Upper lobe of right lung (tissue), 1 donor: ENCODE measurements at regions not wholly inside any gene's neighbourhood (a gene's known extent, or its start where the extent isn't known, plus 50 kb on each side); places are given as distances from the start of the nearest gene placed in this dataset.

Source experiments
- ATAC-seq: fragments of 200-7000 bp; cut with Tn5 transposase; one replicate; pipeline ENCODE4 v1.9.1; 2020; ENCODE audit warnings: mild to moderate bottlenecking, moderate library complexity
- DNase-seq: peaks from one replicate; pipeline ENCODE4 v3.0.0-alpha.2; 2020
- H3K27ac ChIP-seq: fragments of 200-600 bp; one replicate; pipeline ENCODE4 v1.8.0; 2022
- H3K27me3 ChIP-seq: fragments of 200-600 bp; one replicate; pipeline ENCODE4 v1.8.0; 2022; ENCODE audit warnings: mild to moderate bottlenecking
- H3K36me3 ChIP-seq: fragments of 200-600 bp; one replicate; pipeline ENCODE4 v1.8.0; 2022
- H3K4me1 ChIP-seq: fragments of 200-600 bp; one replicate; pipeline ENCODE4 v1.8.0; 2022
- H3K4me3 ChIP-seq: fragments of 200-600 bp; one replicate; pipeline ENCODE4 v1.8.0; 2022; ENCODE audit warnings: mild to moderate bottlenecking
- H3K9me3 ChIP-seq: fragments of 200-600 bp; one replicate; pipeline ENCODE4 v1.8.0; 2022
- CTCF ChIP-seq: fragments of 200-600 bp; IDR thresholded peaks from one replicate; pipeline ENCODE4 v1.8.0; 2022; ENCODE audit warnings: antibody characterized with exemption
- intact Hi-C: fragments of 100-400 bp; cut with DNase I; formaldehyde crosslinking; loops from one replicate; pipeline ENCODE4 v1.11.0; 2022
- donor health status: DM: no; HTN: yes; CAD: no; lungs with severe emphysema.

- Histone ChIP-seq H3K9me3 (no peaks in the 10 kb centered on the region), H3K4me3 (no peak overlapping the region), H3K27ac (no peak overlapping the region), H3K4me1 (peaks cover 4% of the 10 kb centered on the region), H3K27me3 (no peaks in the 10 kb centered on the region), H3K36me3 (no peaks in the 10 kb centered on the region)
- DNase-seq (no peak), ATAC-seq (no peak)
- intact Hi-C loops = no loop called here
- TF ChIP-seq CTCF = no peak
Observed at GRCh38 chr5:103354446-103354845, 95.9 kb downstream of the MACIR start.

- H3K4me3 ChIP-seq = no peak overlapping the region
- H3K27ac ChIP-seq = no peak overlapping the region
- intact Hi-C loops = no loop called here
- no peak for TF ChIP-seq CTCF
- no peak for DNase-seq
- no peaks in the 10 kb centered on the region for H3K36me3 ChIP-seq
- ATAC-seq = no peak
- peaks cover 3% of the 10 kb centered on the region for H3K4me1 ChIP-seq
- no peaks in the 10 kb centered on the region for H3K27me3 ChIP-seq
- H3K9me3 ChIP-seq = no peaks in the 10 kb centered on the region
Observed at GRCh38 chr5:103353581-103353980, 95.0 kb downstream of the MACIR start.

- TF ChIP-seq CTCF = no peak
- Histone ChIP-seq H3K4me3 (no peak overlapping the region), H3K9me3 (no peaks in the 10 kb centered on the region), H3K36me3 (no peaks in the 10 kb centered on the region), H3K4me1 (no peaks in the 10 kb centered on the region), H3K27me3 (no peaks in the 10 kb centered on the region), H3K27ac (no peak overlapping the region)
- DNase-seq (no peak), ATAC-seq (no peak)
- intact Hi-C loops = no loop called here
Observed at GRCh38 chr5:103347716-103348423, 89.3 kb downstream of the MACIR start.

GRCh38 chr5:103346162-103346748, 87.7 kb downstream of the MACIR start:
- ATAC-seq = no peak
- no peaks in the 10 kb centered on the region for H3K27me3 ChIP-seq
- H3K36me3 ChIP-seq = no peaks in the 10 kb centered on the region
- intact Hi-C loops = no loop called here
- H3K4me3 ChIP-seq = no peak overlapping the region
- H3K27ac ChIP-seq = no peak overlapping the region
- H3K9me3 ChIP-seq = no peaks in the 10 kb centered on the region
- no peak for TF ChIP-seq CTCF
- no peaks in the 10 kb centered on the region for H3K4me1 ChIP-seq
- DNase-seq = no peak

GRCh38 chr5:103345461-103345860, 86.9 kb downstream of the MACIR start:
- ATAC-seq = no peak
- no peak for TF ChIP-seq CTCF
- no peaks in the 10 kb centered on the region for H3K9me3 ChIP-seq
- no peaks in the 10 kb centered on the region for H3K4me1 ChIP-seq
- DNase-seq = no peak
- no peaks in the 10 kb centered on the region for H3K36me3 ChIP-seq
- intact Hi-C loops = no loop called here
- no peak overlapping the region for H3K4me3 ChIP-seq
- no peaks in the 10 kb centered on the region for H3K27me3 ChIP-seq
- no peak overlapping the region for H3K27ac ChIP-seq
